Jurkat, Clone E6-1 (cell line): ENCODE measurements at regions not wholly inside any gene's neighbourhood (a gene's known extent, or its start where the extent isn't known, plus 50 kb on each side); places are given as distances from the start of the nearest gene placed in this dataset.
A peak's percentile ranks its signal among the peaks of the same experiment; 100 is the strongest.
"Not testable (repeated sequence)": the region's sequence is repeated elsewhere in the genome, so short reads cannot be mapped to it uniquely, and the experiment has no call there.

Source experiments
- DNase-seq: peaks from one replicate; pipeline ENCODE4 v3.0.0-alpha.2; 2011; ENCODE audit warnings: low read depth, low spot score
- H3K4me3 ChIP-seq: 2 replicates; pipeline ENCODE4 v1.5.1; 2011; ENCODE audit warnings: mild to moderate bottlenecking, low read length, control low read depth, moderate library complexity

GRCh38 chr5:117740268-117740667 lies 1165.6 kb upstream of the SEMA6A start:
- H3K4me3 ChIP-seq, result no peak overlapping the region
- no peak for DNase-seq

- no peak for DNase-seq
- H3K4me3 ChIP-seq, result no peak overlapping the region
Observed at GRCh38 chr5:117738571-117738970, 1163.9 kb upstream of the SEMA6A start.

GRCh38 chr5:117736698-117737097 lies 1162.1 kb upstream of the SEMA6A start:
- H3K4me3 ChIP-seq, result no peak overlapping the region
- DNase-seq, result no peak

- no peak for DNase-seq
- no peak overlapping the region for H3K4me3 ChIP-seq
Observed at GRCh38 chr5:117734056-117734455, 1159.4 kb upstream of the SEMA6A start.

GRCh38 chr5:117733051-117733450 lies 1158.4 kb upstream of the SEMA6A start:
- H3K4me3 ChIP-seq, result no peak overlapping the region
- no peak for DNase-seq

- no peak overlapping the region for H3K4me3 ChIP-seq
- no peak for DNase-seq
Observed at GRCh38 chr5:117732264-117732663, 1157.6 kb upstream of the SEMA6A start.

GRCh38 chr5:117731446-117731845 lies 1156.8 kb upstream of the SEMA6A start:
- no peak overlapping the region for H3K4me3 ChIP-seq
- DNase-seq, result no peak

- not testable (repeated sequence) for H3K4me3 ChIP-seq, DNase-seq
Observed at GRCh38 chr5:117720784-117721183, 1146.2 kb upstream of the SEMA6A start.

GRCh38 chr5:117719413-117719812 lies 1144.8 kb upstream of the SEMA6A start:
- DNase-seq, result no peak
- H3K4me3 ChIP-seq, result no peak overlapping the region

- peak; percentile 8 for DNase-seq
- H3K4me3 ChIP-seq, result no peak overlapping the region
Observed at GRCh38 chr5:117713585-117714198, 1139.1 kb upstream of the SEMA6A start.

GRCh38 chr5:117701062-117701461 lies 1126.4 kb upstream of the SEMA6A start:
- no peak overlapping the region for H3K4me3 ChIP-seq
- DNase-seq, result no peak

GRCh38 chr5:117692606-117693005 lies 1118.0 kb upstream of the SEMA6A start:
- no peak for DNase-seq

GRCh38 chr5:117691081-117691870 lies 1116.7 kb upstream of the SEMA6A start:
- DNase-seq, result no peak
- no peak overlapping the region for H3K4me3 ChIP-seq

More at GRCh38 chr5:117692606-117693005, 1118.0 kb upstream of the SEMA6A start:
- H3K4me3 ChIP-seq, result no peak overlapping the region

- no peak for DNase-seq
- H3K4me3 ChIP-seq, result no peak overlapping the region
Observed at GRCh38 chr5:117690612-117691011, 1116.0 kb upstream of the SEMA6A start.

GRCh38 chr5:117686926-117687325 lies 1112.3 kb upstream of the SEMA6A start:
- no peak for DNase-seq
- H3K4me3 ChIP-seq, result no peak overlapping the region

GRCh38 chr5:117682416-117682815 lies 1107.8 kb upstream of the SEMA6A start:
- no peak for DNase-seq

GRCh38 chr5:117681431-117682254 lies 1107.0 kb upstream of the SEMA6A start:
- no peak overlapping the region for H3K4me3 ChIP-seq
- no peak for DNase-seq

More at GRCh38 chr5:117682416-117682815, 1107.8 kb upstream of the SEMA6A start:
- no peak overlapping the region for H3K4me3 ChIP-seq

- no peak for DNase-seq
- no peak overlapping the region for H3K4me3 ChIP-seq
Observed at GRCh38 chr5:117680426-117680825, 1105.8 kb upstream of the SEMA6A start.

GRCh38 chr5:117679046-117679445 lies 1104.4 kb upstream of the SEMA6A start:
- no peak overlapping the region for H3K4me3 ChIP-seq
- no peak for DNase-seq

GRCh38 chr5:117675646-117676045 lies 1101.0 kb upstream of the SEMA6A start:
- DNase-seq, result no peak
- H3K4me3 ChIP-seq, result no peak overlapping the region
